Brain microvascular endothelial cell (primary cell): ENCODE measurements at regions not wholly inside any gene's neighbourhood (a gene's known extent, or its start where the extent isn't known, plus 50 kb on each side); places are given as distances from the start of the nearest gene placed in this dataset.
A peak's percentile ranks its signal among the peaks of the same experiment; 100 is the strongest.

Experiments
- DNase-seq: peaks from one replicate; pipeline ENCODE4 v3.0.0-alpha.2; 2020
- H3K27ac ChIP-seq: fragments of 250-450 bp; sonication (Bioruptor Pico); 2 replicates; pipeline ENCODE4 v1.5.1; 2020; ENCODE audit warnings: mild to moderate bottlenecking, moderate library complexity
- H3K27me3 ChIP-seq: fragments of 250-450 bp; sonication (Bioruptor Pico); replicated peaks from 2 replicates; pipeline ENCODE4 v1.5.1; 2020; ENCODE audit warnings: mild to moderate bottlenecking
- H3K36me3 ChIP-seq: fragments of 250-450 bp; sonication (Bioruptor Pico); replicated peaks from 2 replicates; pipeline ENCODE4 v1.5.1; 2020; ENCODE audit warnings: mild to moderate bottlenecking
- H3K4me3 ChIP-seq: 2 replicates; pipeline ENCODE4 v1.5.1; 2011; ENCODE audit warnings: low read depth, mild to moderate bottlenecking, control low read depth, low read length, moderate library complexity
- in situ Hi-C: cut with HindIII; loops from 2 replicates; pipeline ENCODE4 v1.10.0; 2017; ENCODE audit warnings: low sequenced_read_pairs, low pct_ligation_motif_present
- TF ChIP-seq, protein P1 (sequence below): IDR thresholded peaks from 2 replicates; pipeline ENCODE4 v1.5.1; 2011; ENCODE audit warnings: low read depth, mild to moderate bottlenecking, moderate library complexity, low read length, control low read depth, inconsistent platforms; ENCODE audit errors: missing control alignments

DNA sequence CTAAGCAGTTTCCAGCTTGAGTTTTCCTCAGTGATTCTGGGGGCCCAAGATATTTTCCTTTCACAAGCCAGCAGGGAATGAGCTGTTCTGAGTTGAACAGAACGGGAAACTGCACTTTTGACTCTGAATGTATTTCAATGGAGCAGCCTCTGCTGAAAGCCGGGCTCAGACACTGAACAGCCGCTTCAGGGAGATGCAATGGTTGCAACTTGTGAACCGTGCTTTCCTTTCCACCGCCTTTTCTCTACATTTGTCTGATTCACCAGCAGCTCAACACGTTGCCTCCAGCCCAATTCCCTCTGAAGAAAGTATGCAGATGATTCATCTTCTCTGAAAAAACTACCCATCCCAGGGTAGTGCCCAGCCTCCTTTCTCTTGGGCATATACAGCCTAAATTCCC lies 119.3 kb upstream of the PKDCC start:
- peak; percentile 67 for DNase-seq

DNA sequence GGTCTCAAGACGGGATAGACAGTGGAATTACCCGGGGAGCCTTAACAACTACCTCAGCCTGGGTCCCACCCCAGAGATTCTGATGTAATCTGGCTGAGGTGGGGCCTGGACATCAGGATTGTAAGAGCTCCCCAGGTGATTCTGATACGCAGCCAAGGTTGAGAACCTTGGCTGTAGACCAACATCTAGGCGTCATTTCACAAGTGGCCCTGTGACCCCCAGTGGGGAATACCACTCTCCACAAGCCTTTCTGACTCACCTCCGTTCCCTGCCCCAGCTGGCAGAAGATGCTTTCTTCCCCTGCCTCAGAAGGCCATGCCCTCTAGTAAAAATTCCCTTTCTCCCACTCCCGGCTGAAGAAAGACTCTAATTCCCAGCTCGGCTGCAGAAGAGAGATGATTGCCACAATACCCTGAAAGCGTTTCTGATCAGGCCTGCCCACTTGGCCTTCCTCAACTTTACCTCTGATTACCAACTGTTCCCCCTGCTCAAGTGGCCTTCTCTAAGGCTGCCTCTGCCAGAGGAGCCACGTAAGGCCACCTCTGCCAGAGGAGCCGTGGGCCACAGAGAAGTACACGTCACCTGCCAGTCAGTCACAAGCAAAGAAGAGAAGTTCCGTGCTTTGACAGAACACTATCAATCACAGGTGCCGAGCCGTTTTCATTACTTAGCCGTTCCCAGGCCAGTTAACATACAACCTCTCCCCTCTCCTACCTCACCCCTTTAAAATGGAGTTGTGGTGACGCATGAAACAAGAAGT lies 116.8 kb upstream of the PKDCC start:
- in situ Hi-C loops = no loop called here
- no peak for DNase-seq
- TF ChIP-seq, protein P1, sequence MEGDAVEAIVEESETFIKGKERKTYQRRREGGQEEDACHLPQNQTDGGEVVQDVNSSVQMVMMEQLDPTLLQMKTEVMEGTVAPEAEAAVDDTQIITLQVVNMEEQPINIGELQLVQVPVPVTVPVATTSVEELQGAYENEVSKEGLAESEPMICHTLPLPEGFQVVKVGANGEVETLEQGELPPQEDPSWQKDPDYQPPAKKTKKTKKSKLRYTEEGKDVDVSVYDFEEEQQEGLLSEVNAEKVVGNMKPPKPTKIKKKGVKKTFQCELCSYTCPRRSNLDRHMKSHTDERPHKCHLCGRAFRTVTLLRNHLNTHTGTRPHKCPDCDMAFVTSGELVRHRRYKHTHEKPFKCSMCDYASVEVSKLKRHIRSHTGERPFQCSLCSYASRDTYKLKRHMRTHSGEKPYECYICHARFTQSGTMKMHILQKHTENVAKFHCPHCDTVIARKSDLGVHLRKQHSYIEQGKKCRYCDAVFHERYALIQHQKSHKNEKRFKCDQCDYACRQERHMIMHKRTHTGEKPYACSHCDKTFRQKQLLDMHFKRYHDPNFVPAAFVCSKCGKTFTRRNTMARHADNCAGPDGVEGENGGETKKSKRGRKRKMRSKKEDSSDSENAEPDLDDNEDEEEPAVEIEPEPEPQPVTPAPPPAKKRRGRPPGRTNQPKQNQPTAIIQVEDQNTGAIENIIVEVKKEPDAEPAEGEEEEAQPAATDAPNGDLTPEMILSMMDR = no peak
- Histone ChIP-seq H3K36me3 (no peaks in the 10 kb centered on the region), H3K4me3 (no peak overlapping the region), H3K27me3 (no peaks in the 10 kb centered on the region), H3K27ac (no peak overlapping the region)

More for the DNA sequence above, 119.3 kb upstream of the PKDCC start:
- TF ChIP-seq, protein P1 = no peak
- Histone ChIP-seq H3K27me3 (no peaks in the 10 kb centered on the region), H3K4me3 (no peak overlapping the region), H3K27ac (no peak overlapping the region), H3K36me3 (no peaks in the 10 kb centered on the region)
- in situ Hi-C loops = no loop called here

GRCh38 chr2:41932241-41933045 lies 115.4 kb upstream of the PKDCC start:
- TF ChIP-seq, protein P1 = peak; percentile 51
- H3K36me3 ChIP-seq = no peaks in the 10 kb centered on the region
- peak overlapping the region; percentile 94 for H3K27ac ChIP-seq
- peak overlapping the region; percentile 6 for H3K4me3 ChIP-seq
- DNase-seq = peak; percentile 92
- in situ Hi-C loops = no loop called here
- H3K27me3 ChIP-seq = no peaks in the 10 kb centered on the region

DNA sequence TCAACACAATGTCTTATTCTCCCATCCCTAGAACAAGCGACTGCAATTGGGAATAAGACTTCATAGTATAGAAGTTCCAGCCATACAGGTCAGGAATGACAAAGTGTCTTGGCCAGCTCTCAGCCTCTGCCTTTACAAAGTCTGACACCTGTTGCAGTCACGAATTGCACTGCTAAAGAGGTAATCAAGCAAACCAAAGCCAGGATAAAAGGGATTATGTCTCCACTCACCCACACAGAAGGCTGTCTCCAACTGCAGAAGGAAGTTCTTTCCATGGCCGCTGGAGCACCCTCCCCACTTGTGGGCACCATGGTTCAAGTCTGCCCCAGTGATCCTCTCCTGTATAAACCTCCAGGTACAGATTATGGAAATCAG lies 114.8 kb upstream of the PKDCC start:
- TF ChIP-seq, protein P1 = no peak
- Histone ChIP-seq H3K4me3 (no peak overlapping the region), H3K36me3 (no peaks in the 10 kb centered on the region), H3K27ac (peak overlapping the region; percentile 94), H3K27me3 (no peaks in the 10 kb centered on the region)
- no peak for DNase-seq
- in situ Hi-C loops = no loop called here

- H3K27me3 ChIP-seq = no peaks in the 10 kb centered on the region
- peak; percentile 91 for DNase-seq
- in situ Hi-C loops = no loop called here
- no peaks in the 10 kb centered on the region for H3K36me3 ChIP-seq
- peak overlapping the region; percentile 94 for H3K27ac ChIP-seq
- no peak overlapping the region for H3K4me3 ChIP-seq
- TF ChIP-seq, protein P1 = no peak
Measured at GRCh38 chr2:41933585-41934320, 114.1 kb upstream of the PKDCC start.
